DOHH2 (cell line): ENCODE measurements at regions not wholly inside any gene's neighbourhood (a gene's known extent, or its start where the extent isn't known, plus 50 kb on each side); places are given as distances from the start of the nearest gene placed in this dataset.

Source experiments
- H3F3A ChIP-seq: fragments of 200-600 bp; sonication (generic), shearing (Covaris generic); 2 replicates; pipeline ENCODE4 v1.6.0; 2016; ENCODE audit warnings: antibody characterized with exemption, mild to moderate bottlenecking; ENCODE audit not compliant: control insufficient read depth, insufficient read depth
- H3K27ac ChIP-seq: fragments of 200-600 bp; sonication (generic); 2 replicates; pipeline ENCODE4 v1.5.1; 2014; ENCODE audit warnings: low read depth, mild to moderate bottlenecking, low read length, moderate library complexity
- H3K27me3 ChIP-seq: fragments of 200-600 bp; sonication (generic); 2 replicates; pipeline ENCODE4 v1.6.1; 2014; ENCODE audit warnings: mild to moderate bottlenecking, low read length, mixed read lengths; ENCODE audit not compliant: control insufficient read depth
- H3K36me3 ChIP-seq: fragments of 200-600 bp; sonication (generic); 2 replicates; pipeline ENCODE4 v1.6.1; 2014; ENCODE audit warnings: mild to moderate bottlenecking, low read length, moderate library complexity, mixed read lengths; ENCODE audit not compliant: control insufficient read depth
- H3K4me1 ChIP-seq: fragments of 200-600 bp; sonication (generic); 2 replicates; pipeline ENCODE4 v1.6.1; 2014; ENCODE audit warnings: mild to moderate bottlenecking, low read length, mixed read lengths; ENCODE audit not compliant: control insufficient read depth
- H3K4me2 ChIP-seq: fragments of 200-600 bp; sonication (generic); 2 replicates; pipeline ENCODE4 v1.6.0; 2014; ENCODE audit warnings: mild to moderate bottlenecking, low read length, moderate library complexity
- H3K4me3 ChIP-seq: fragments of 200-600 bp; sonication (generic); 2 replicates; pipeline ENCODE4 v1.5.1; 2014; ENCODE audit warnings: mild to moderate bottlenecking, low read length, mixed read lengths
- H3K79me2 ChIP-seq: fragments of 200-600 bp; sonication (generic); 2 replicates; pipeline ENCODE4 v1.6.1; 2014; ENCODE audit warnings: mild to moderate bottlenecking, low read length, mixed read lengths; ENCODE audit not compliant: control insufficient read depth
- H3K9me2 ChIP-seq: fragments of 200-600 bp; sonication (generic); replicated peaks from 2 replicates; pipeline ENCODE4 v1.6.1; 2014; ENCODE audit warnings: mild to moderate bottlenecking, low read length, mixed read lengths; ENCODE audit not compliant: control insufficient read depth
- H3K9me3 ChIP-seq: fragments of 200-600 bp; sonication (generic); 2 replicates; pipeline ENCODE4 v1.6.1; 2014; ENCODE audit warnings: antibody characterized with exemption, low read length, mixed read lengths; ENCODE audit not compliant: control insufficient read depth, insufficient read depth
- H4K20me1 ChIP-seq: fragments of 200-600 bp; sonication (generic); 2 replicates; pipeline ENCODE4 v1.6.0; 2014; ENCODE audit warnings: low read depth, mild to moderate bottlenecking, antibody characterized with exemption, low read length, moderate library complexity; ENCODE audit not compliant: control insufficient read depth, insufficient read depth
- EZH2phosphoT487 ChIP-seq: fragments of 200-600 bp; sonication (generic); IDR thresholded peaks from 2 replicates; pipeline ENCODE4 v1.6.1; 2017; ENCODE audit warnings: borderline replicate concordance, mild to moderate bottlenecking, antibody characterized with exemption, low read length, moderate library complexity, mixed read lengths
- TF ChIP-seq, protein P1 (sequence below): fragments of 200-600 bp; sonication (generic); IDR thresholded peaks from one replicate; pipeline ENCODE4 v1.5.1; 2014; ENCODE audit warnings: antibody characterized with exemption, mild to moderate bottlenecking, low read depth, low read length; ENCODE audit not compliant: poor library complexity, severe bottlenecking

DNA sequence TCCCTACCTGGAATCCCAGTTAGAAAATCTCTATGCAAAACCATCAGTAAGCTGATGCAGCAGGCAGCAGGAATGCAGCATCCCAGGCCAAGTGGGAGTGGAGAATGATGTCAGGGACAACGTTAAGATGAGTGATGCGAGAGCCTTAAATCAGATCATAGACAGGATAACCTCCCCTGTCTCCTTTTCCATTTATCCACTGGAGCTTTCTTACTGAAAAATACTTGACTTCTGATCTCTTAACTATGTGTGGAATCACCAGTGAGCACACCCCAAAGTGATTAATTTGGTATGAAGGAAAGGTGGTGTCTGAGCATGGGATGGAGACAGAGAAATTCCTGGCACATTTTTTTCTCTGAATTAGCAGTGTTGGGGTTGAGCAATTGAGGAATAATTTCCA, 98.0 kb downstream of the RND3 start:
- Histone ChIP-seq H4K20me1 (no peaks in the 10 kb centered on the region), H3K79me2 (no peaks in the 10 kb centered on the region), H3K27me3 (no peaks in the 10 kb centered on the region), H3F3A (no peaks in the 10 kb centered on the region), H3K9me2 (no peaks in the 10 kb centered on the region), H3K4me2 (no peak overlapping the region), H3K27ac (no peak overlapping the region), H3K4me1 (no peaks in the 10 kb centered on the region), H3K36me3 (no peaks in the 10 kb centered on the region), H3K9me3 (no peaks in the 10 kb centered on the region; the same call in 1 of the 2 replicates), H3K4me3 (no peak overlapping the region)
- TF ChIP-seq, protein P1, sequence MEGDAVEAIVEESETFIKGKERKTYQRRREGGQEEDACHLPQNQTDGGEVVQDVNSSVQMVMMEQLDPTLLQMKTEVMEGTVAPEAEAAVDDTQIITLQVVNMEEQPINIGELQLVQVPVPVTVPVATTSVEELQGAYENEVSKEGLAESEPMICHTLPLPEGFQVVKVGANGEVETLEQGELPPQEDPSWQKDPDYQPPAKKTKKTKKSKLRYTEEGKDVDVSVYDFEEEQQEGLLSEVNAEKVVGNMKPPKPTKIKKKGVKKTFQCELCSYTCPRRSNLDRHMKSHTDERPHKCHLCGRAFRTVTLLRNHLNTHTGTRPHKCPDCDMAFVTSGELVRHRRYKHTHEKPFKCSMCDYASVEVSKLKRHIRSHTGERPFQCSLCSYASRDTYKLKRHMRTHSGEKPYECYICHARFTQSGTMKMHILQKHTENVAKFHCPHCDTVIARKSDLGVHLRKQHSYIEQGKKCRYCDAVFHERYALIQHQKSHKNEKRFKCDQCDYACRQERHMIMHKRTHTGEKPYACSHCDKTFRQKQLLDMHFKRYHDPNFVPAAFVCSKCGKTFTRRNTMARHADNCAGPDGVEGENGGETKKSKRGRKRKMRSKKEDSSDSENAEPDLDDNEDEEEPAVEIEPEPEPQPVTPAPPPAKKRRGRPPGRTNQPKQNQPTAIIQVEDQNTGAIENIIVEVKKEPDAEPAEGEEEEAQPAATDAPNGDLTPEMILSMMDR, result no peak
- no peak for TF ChIP-seq EZH2phosphoT487

- TF ChIP-seq, protein P1, result no peak
- TF ChIP-seq EZH2phosphoT487, result no peak
- H3K4me3 ChIP-seq, result no peak overlapping the region
- no peak overlapping the region for H3K4me2 ChIP-seq
- H4K20me1 ChIP-seq, result no peaks in the 10 kb centered on the region
- H3K4me1 ChIP-seq, result no peaks in the 10 kb centered on the region
- H3K36me3 ChIP-seq, result no peaks in the 10 kb centered on the region
- no peaks in the 10 kb centered on the region for H3K27me3 ChIP-seq
- H3K27ac ChIP-seq, result no peak overlapping the region
- H3K9me2 ChIP-seq, result no peaks in the 10 kb centered on the region
- H3K79me2 ChIP-seq, result no peaks in the 10 kb centered on the region
- H3K9me3 ChIP-seq, result no peaks in the 10 kb centered on the region; the same call in 1 of the 2 replicates
- H3F3A ChIP-seq, result no peaks in the 10 kb centered on the region
Measured at GRCh38 chr2:150388289-150388625, 99.2 kb downstream of the RND3 start.

GRCh38 chr2:150387586-150388288, 99.7 kb downstream of the RND3 start:
- Histone ChIP-seq H3K9me2 (no peaks in the 10 kb centered on the region), H3K79me2 (no peaks in the 10 kb centered on the region)

More at GRCh38 chr2:150387586-150388288, 99.7 kb downstream of the RND3 start:
- Histone ChIP-seq H3F3A (no peaks in the 10 kb centered on the region), H3K9me3 (no peaks in the 10 kb centered on the region; the same call in 1 of the 2 replicates), H3K4me3 (no peak overlapping the region), H3K27me3 (no peaks in the 10 kb centered on the region), H3K36me3 (no peaks in the 10 kb centered on the region), H3K4me1 (no peaks in the 10 kb centered on the region), H3K4me2 (no peak overlapping the region), H3K27ac (no peak overlapping the region), H4K20me1 (no peaks in the 10 kb centered on the region)
- TF ChIP-seq, protein P1, result no peak
- TF ChIP-seq EZH2phosphoT487, result no peak
